NCI-H187 (cell line): ENCODE measurements at regions not wholly inside any gene's neighbourhood (a gene's known extent, or its start where the extent isn't known, plus 50 kb on each side); places are given as distances from the start of the nearest gene placed in this dataset.
"Not testable (repeated sequence)": the region's sequence is repeated elsewhere in the genome, so short reads cannot be mapped to it uniquely, and the experiment has no call there.

Experiments used
- DNase-seq, 2 experiments: peaks; one replicate each; lab custom pipeline; 2025; lab: John Stamatoyannopoulos, UW

DNA sequence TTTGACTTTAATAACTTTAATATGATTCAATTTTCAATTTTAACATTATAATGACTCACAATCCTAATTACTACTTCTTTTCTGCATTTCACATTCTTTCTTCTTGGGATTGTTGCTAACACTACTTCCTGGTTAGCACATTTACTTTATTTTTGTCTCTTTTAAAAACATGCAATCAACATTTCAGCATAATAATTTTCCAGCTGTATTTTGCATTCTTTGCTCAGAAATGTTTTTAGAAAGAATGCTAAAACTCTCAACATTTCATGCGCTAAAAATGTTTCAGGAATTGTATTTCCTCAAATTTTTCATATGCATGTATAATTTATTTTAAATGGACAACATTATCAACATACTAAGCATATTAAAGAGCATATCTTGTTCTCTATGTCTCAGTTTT, 1302.1 kb upstream of the GJE1 start:
- no peak for DNase-seq

DNA sequence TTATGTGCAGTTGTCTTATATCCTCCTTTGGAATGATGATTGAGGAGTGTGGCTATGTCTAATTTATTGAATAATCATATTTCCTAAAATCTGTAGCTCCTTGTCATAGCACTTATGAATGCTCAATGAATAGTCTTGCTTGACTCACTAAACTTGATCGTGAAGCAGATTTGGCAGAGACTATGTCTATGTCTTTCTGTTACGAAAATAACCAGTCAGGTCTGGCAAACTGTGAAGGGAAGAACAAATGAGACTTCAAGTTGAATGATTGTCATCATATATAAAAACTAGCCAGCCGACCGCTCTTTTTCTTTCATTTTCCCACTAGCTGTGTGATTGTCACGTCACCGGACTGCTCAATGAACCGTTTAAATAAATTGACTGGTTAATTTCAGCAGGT, 1303.9 kb upstream of the GJE1 start:
- DNase-seq: no peak

DNA sequence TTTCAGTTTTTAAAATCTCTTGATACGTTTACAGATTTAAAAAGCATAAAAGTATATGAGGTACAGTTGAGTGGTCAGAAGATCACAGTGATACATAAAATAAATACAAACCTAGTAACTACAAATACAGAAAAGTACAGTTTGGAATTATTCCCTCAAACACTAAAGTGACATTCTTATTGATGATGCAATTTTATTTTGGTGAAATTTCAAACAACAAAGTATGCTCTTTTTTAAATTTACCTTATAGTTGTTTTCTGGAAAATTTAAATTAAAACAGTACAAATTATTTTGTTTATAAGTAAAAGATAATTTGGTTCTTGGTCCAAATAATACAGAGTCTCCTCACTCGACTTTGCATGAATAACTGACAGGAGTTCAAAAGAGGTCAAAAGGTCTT, 1305.1 kb upstream of the GJE1 start:
- no peak for DNase-seq

DNA sequence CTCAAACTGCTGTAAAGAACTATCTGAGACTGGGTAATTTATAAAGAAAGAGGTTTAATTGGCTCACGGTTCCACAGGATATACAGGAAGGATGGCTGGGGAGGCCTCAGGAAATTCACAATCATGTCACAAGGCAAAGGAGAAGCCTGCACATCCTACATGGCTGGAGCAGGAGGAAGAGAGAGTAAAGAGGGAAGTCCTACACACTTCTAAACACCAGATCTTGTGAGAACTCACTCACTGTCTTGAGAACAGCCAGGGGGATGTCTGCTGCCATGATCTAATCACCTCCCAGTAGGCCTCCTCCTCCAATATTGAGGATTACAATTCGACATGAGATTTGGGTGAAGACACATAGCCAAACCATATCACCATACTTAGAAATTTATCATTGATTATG, 1307.0 kb upstream of the GJE1 start:
- no peak for DNase-seq

DNA sequence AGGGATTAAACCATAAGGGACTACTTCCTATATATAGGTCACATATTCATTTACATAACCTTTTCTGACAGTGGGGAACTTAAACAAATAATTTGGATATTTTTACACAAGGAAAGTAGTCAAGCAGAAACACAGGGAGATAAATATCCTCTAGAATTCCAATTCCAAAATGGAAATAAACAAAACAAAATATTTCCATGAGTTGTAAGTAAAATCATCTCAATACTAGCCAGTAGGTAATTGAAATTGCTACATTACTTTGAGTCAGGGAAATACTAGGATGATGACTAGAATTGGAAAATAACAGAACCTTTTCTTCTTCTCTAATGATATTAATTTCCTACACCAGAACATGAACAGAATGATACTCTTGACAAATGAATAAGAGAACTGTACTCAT, 1308.1 kb upstream of the GJE1 start:
- DNase-seq: no peak

DNA sequence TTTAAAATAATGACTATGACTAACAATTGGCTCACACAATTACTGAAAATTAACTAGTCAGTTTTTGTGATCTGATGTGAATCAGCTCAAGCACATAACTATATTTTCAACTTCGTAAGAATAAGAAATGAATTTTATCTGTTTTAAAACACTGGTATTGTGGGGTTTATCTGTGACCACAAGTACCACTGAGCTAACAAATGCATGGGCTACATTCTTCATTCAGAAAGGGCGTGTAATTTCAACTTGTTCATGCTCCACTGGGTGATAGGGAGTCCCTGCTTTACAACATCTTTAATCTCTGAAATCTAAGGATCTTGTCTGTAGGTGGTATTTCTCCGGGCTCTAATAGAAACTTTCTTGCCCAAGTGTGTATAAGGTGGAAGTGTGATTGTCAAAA, 1311.5 kb upstream of the GJE1 start:
- DNase-seq: no peak

DNA sequence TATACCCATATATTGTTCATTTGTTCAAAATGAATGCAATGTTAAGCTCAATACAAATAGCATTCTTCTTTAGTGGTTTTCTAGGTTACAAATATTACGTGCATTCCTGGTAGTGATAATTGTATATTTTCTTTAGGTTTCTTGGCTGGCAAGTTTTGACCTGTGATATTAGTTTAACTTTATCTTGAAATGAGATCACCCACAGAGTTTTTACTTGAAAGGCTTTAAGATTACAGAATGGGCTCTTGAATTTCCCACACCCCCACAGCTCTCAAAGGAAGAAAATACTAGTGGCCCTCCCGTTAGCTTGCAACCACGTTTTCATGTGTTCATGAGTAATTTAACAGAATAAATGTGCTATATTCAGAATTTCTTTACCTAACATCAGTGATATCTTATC, 1315.5 kb upstream of the GJE1 start:
- no peak for DNase-seq

DNA sequence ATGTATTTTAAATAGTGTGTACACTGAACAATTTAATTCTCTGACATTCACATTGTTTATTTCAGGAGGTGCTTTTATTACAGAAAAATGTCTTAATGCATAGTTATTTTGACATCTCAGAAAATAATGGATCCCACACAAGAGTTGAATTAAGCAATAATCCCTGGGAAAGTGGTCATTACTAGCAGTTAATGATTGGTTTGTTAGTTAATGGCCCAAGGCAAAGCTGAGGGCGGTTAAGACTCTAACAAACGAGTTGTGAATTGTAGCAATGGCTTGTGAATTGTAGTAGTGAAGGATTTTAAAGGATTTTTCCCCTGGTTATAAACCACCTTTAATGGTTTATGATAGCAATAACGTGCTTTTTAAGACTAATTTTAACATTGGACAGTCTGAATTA, 1316.0 kb upstream of the GJE1 start:
- no peak for DNase-seq

DNA sequence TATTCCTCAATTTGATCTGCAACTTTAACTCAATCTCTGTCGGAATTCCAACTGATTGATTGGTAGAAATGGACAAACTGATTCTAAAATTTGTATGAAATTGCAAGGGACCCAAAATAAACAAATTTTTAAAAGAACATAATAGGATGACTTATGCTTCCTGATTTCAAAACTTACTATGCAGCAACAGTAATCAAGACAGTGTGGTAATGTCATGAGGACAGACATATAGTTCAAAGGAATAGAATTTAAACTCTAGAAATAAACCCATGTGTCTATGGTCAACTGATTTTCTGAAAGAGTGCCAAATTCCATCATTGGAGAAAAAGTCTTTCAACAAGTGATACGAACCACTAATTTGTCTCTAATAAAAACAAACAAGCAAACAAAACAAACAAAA, 1320.1 kb upstream of the GJE1 start:
- no peak for DNase-seq

DNA sequence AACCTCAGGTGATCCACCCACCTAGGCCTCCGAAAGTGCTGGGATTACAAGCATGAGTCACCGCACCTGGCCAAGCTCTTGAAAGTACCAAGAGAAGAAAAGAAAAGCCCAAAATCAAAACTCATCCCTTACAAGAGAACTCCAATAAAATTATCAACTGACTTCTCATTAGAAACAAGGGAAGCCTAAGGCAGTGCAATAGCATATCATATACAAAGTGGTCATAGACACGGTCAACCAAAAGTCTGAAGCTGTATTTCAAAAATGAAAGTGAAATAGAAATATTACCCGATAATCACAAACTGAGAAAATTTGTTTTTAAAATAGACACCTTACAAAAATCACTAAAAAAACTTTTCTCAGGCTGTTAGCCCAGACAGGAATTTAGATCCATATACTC, 1321.1 kb upstream of the GJE1 start:
- no peak for DNase-seq

DNA sequence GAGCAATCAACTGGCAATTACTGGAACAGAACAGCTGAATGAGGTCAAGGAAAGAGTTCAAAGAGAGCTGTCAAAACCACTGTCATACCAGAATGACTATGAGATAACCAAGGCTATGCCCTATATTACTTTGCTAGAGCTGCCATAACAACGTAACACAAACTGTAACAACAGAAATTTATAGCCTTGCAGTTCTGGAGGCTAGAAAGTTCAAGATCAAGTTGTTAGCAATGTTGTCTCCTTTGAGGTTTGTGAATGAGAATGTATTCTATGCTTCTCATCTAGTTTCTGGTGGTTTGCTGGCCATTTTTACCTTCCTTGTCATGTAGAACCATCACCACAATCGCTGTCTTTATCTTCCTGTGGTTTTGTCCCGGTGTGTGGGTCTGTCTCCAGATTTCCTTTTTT, 1323.0 kb upstream of the GJE1 start:
- DNase-seq: no peak

DNA sequence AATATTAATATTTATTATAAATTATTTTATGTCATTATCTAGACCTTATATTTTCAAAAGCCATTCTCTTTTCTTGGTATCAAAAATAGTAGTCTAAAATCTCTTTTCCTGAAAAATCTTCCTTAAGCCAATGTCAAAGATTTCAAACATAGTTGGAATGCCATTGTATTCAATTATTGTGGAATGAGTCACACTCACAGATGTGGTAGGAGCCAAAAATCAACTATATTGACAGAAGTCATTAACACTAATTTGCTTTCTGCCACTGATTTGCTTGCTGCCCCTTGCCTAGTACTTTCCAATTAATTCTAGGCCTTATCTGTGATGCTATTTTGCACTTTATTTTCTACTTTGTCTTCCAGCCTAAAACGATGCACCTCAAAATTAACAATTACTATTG, 1326.3 kb upstream of the GJE1 start:
- DNase-seq: no peak

DNA sequence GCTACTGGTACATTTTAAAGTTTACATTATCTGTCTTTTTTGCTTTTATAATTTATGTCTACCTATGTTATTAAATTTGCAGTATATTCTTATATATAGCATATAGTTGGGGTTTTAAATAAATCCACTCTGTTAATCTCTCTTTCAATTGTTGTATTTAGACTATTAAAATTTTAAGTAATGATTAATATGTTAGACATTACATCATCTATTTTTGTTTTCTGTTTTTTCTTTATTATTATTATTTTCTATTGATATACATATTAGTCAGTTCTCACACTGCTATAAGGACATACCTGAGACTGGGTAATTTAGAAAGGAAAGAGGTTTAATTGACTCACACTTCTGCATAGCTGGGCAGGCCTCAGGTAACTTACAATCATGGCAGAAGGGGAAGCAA, 1338.2 kb upstream of the GJE1 start:
- no peak for DNase-seq

DNA sequence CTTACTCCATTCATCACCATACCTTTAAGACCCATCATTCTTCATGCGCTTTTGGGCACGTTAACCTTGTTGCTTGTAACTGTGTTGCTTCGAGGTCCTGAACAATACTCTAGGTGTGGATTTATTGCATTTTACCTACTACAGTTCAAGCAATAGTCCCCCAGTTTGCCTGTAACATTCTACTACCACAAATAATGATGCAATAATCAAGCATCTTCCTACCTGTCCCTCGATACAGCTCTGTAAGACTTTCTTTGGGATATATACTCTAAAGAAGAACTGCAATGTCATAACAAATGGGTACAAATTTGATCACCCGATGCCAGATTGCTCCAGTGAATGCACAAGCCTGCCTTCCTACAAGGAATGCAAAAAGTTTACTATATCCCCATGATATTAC, 1342.6 kb upstream of the GJE1 start:
- DNase-seq: no peak

DNA sequence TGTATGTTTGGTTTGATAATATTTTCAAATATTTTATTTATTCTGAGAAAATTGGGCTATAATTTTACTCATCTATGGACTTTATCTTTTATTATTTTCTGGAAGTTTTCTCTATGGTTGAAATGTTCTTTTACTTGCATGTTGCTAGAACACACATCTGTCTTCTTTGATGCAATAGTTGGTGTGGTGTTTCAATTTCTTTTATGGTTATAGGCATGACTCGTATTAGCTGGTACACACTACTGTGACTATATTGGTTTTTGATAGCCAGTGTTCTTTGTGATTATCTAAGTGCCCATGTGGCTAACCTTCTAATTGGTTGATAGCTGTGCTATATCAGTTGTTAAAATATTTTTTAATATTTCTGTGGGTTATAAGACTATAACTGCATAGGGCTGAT, 1343.3 kb upstream of the GJE1 start:
- no peak for DNase-seq

DNA sequence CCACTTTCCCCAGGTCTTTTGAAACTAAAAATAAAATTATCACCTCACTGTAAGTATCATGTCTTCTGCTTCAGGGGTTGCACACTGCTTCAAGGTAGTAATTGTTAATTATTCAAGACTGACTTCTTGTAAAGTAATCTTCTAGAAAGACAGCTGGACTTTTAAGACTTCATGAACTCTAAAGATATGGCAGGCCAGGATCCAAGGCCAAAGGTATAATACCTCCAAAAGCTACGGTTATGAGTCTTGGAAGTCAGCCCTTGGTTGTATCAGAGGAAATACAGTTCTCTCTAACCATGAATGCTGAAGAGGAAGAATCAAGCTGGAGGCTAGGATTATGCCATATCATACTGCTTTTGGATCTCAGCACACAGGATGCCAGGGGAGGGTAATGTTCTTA, 1346.8 kb upstream of the GJE1 start:
- no peak for DNase-seq

DNA sequence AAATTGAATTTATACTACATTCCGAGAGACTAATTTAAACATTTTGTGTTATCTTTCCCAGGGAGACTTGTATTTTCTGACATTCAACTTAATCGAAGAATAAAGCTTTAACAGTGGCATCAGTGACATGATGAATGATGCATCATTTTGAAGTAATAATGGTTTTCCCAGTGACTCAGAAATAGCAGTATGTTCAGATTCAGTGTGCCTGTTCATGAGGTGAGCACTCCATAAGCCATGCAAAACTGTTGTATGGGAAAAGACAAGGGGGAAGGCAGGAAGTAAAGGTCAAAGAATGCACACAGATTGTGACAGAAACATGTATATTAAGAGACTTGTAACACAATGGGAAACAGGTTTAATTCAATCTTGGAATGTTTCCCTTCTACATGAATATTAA, 1348.2 kb upstream of the GJE1 start:
- DNase-seq: no peak

DNA sequence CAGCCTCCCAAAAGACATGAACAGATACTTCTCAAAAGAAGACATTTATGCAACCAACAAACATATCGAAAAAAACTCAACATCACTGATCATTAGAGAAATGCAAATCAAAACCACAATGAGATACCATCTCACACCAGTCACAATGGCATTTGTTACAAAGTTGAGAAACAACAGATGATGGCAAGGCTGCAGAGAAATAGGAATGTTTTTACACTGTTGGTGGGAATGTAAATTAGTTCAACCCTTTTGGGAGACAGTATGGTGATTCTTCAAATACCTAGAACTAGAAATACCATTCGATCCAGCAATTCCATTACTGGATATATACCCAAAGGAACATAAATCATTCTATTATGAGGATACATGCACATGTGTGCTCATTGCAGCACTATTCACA, 1349.2 kb upstream of the GJE1 start:
- DNase-seq: not testable (repeated sequence)

DNA sequence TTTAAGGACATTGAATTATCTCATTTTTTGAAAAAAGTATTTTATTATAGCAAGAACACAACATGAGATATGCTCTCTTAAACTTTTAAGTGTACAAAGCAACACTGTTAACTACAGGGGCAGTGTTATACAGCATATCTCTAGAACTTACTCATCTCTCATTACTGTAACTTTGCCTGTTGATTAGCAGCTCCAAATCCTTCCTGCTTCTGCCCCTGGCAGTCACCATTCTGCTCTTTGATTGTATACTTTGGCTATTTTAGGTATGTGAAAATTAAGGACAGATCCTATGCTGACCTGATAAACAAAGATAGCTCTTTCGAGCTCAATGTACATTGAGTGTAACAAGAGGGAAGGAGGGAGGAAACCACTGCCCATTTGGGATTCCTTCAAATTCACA, 1349.8 kb upstream of the GJE1 start:
- no peak for DNase-seq

DNA sequence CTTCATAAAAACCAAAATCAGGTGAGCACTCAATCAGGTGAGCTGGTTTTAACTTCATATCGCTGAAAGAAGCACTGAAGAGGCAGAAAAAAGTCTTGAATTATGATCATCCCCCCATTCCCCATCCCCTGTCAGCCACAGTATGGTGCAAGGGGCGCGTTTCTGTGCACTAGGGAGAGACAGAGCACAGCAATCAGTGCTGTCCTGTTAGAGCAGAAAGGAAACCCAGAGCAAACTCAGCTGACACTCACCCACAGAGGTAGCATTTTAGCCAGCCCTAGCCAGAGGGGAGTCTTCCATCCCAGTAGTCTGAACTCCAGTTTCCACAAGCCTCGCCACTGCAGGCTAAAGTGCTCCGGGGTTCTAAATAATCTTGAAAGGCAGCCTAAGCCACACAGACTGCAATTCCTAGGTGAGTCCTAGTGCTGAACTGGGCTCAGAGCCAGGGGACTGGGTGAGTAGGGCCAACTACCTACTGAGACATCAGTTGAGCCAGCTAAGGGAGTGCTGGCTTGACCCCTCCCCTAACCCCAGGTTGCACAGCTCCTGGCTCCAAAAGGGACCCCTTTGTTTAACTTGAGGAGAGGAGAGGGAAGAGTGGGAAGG, 1352.6 kb upstream of the GJE1 start:
- no peak for DNase-seq

DNA sequence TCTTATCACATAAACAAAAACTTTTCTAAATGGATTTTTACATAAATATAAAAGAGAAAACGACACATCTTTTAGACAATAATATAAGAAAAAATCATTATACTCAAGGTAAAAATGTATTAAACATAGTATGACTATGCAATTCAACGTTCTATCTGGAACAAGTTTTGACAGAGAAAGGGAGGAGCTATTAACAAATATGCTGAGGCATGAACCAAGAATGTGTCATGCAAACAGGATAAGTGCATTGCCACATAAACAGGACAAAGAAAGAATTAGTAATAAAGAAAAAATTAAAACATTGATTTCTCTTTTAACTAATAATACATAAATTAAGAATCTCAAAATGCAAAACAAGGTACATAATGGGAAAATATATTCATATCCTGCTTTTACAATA, 1353.4 kb upstream of the GJE1 start:
- DNase-seq: no peak

DNA sequence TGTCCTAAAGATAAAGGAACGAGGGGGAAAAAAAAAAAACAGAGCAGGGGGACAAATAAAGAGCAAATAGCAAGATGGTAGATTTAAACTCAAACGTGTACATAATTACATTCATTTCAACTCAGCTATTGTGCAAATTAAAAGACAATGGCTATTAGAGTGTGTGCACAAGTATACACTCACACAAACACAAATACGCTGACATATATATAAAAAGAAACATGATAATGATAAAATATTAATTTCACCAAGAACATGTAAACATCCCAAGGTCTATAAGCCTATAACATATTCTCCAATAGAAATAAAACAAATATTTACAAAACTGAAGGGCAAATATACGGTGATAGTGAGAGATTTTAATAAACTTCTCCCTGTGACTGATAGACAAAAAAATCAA, 1354.9 kb upstream of the GJE1 start:
- no peak for DNase-seq

DNA sequence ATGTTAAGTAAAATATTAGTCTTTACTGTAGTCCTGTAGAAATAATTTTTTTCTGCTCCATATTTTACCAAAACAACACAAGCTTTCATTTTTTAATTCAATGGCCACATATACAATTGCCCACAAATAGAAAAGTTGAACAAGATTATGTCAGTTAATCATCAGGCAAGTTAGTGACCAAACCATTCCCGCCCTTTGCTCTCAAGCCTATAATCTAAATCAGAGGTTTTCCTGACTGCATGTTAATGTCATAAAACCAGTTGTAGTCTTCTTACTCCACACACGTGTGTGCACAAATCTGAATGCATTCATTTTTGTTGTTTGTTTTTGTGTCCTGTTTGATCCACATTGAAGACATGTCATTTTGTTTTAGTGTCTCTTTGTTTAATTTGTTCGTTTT, 1357.7 kb upstream of the GJE1 start:
- no peak for DNase-seq

DNA sequence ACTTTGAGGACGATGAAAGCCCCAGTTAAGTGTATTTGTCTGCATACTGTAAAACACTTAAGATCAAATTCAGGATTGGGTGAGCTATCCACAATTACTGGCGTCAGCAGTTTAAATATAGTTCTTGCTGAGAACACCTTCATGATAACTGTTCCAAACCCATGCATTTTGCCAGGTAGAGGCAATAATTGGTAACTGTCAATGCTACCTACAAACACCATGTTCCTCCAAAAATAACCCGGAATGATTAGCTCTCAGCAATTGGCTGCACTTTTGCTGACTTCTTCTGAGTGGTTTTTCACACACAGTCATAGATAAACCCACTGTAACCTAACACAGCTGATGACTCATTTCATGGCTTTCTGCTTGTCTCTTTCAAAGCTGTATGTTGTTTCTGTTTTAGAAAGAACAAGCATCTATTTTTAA, 1358.6 kb upstream of the GJE1 start:
- DNase-seq: no peak

DNA sequence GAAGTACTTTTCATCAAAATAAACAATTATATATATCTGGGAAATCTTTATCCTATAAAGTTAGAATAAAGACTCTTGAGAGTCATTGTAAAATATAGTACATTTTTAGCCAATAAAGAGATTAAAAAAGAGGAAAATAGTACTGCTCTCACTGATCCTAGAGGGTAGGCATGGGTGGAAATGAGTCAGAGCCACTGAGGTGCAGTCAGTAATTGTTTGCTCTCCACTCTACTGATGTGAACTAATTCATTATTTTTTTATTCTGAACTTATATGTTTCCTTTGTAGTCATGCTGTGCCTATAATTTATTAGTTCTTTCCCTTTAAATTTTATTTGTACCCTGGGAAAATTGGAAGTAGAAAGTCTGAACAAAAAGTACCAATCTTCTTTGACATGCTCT, 1359.4 kb upstream of the GJE1 start:
- no peak for DNase-seq
